SK-N-DZ (cell line): ENCODE measurements at regions not wholly inside any gene's neighbourhood (a gene's known extent, or its start where the extent isn't known, plus 50 kb on each side); places are given as distances from the start of the nearest gene placed in this dataset.
"Not testable (repeated sequence)": the region's sequence is repeated elsewhere in the genome, so short reads cannot be mapped to it uniquely, and the experiment has no call there.

Experiments used
- DNase-seq: peaks from one replicate; pipeline ENCODE4 v3.0.0-alpha.2; 2015; ENCODE audit warnings: low spot score

DNA sequence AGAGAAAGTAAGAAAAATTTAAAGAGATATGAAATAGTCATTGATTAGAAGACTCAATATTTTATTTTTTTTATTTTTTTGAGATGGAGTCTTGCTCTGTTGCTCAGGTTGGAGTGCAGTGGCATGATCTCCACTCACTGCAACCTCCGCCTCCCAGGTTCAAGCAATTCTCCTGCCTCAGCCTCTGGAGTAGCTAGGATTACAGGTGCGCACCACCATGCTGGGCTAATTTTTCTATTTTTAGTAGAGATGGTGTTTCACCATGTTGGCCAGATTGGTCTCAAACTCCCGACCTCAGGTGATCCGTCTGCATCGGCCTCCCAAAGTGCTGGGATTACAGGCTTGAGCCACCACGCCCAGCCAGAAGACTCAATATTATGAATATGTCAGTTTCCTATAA, 672.6 kb downstream of the UQCRFS1 start:
- not testable (repeated sequence) for DNase-seq

DNA sequence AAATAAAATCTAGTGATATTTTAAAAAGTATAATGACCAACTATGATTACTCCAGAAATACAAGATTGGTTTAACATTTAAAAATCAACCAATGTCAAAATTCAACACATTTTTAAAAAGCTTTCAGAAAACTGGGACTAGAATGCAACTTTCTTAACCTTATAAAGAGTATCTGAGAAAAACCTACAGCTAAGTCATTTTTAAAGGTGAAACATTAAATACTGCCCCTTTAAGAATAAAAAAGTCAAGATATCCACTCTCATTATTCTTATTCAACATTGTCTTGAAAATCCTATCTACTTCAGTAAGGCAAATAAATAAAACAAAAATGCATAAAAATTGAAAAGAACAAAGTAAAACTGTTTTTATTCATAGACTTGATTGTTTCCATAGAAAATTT, 673.2 kb downstream of the UQCRFS1 start:
- DNase-seq, result no peak

DNA sequence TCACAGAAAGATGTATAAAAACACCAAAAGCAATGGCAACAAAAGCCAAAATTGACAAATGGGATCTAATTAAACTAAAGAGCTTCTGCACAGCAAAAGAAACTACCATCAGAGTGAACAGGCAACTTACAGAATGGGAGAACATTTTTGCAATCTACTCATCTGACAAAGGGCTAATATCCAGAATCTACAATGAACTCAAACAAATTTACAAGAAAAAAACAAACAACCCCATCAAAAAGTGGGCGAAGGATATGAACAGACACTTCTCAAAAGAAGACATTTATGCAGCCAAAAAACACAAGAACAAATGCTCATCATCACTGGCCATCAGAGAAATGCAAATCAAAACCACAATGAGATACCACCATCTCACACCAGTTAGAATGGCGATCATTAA, 674.4 kb downstream of the UQCRFS1 start:
- DNase-seq, result not testable (repeated sequence)

DNA sequence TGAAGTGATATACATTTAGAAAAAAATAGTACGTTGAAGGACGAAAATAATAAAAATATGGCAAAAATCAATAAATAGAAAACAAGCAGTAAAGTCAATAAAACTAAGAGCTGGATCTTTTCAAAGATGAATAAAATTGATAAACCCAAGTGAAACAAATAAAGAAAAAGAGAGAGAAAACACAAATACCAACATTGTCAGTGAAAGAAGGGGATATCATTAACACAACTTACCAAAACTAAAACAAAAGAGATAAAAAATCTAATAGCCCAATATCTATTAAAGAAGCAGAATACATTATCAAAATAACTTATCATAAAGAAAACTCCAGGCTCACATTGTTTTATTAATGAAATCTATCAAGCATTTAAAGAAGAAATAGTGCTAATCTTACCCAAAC, 675.1 kb downstream of the UQCRFS1 start:
- DNase-seq, result no peak

DNA sequence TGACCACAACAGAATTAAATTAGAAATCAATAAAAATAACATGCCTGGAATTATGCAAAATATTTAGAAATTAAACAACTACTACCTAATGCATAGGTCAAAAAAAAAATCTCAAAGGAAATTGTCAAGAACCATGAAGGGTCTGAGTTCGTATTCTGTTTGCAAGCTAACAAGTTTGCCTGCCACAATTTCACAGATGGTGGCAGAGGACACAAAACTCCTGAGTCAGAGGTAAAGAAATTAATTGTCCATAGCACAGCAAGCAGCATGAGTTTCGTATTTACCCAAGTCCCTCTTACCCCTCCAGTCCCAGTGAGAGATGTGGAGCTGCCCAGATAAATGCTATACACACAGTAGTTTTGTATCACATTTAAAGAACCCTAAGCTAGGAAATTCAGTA, 675.9 kb downstream of the UQCRFS1 start:
- no peak for DNase-seq

DNA sequence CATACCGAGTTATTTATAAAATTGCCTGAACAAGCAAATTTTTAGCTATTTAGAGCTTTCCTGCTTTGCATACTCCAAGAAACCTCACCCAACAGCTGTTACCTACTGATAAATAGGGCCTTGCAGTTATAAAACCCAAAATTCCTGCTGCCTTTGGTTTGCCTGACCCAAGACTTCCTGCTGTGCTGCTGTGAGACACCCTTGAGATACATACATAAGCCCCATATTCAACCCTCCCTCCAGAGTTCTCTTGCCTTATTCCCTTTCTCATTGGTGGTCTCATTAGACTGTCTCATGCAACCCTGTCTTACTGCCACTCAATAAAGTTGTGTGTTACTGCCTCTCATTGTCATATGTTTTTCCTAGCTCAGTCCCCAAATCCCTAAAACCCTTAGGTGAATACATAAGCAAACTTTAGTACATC, 677.6 kb downstream of the UQCRFS1 start:
- DNase-seq, result no peak

DNA sequence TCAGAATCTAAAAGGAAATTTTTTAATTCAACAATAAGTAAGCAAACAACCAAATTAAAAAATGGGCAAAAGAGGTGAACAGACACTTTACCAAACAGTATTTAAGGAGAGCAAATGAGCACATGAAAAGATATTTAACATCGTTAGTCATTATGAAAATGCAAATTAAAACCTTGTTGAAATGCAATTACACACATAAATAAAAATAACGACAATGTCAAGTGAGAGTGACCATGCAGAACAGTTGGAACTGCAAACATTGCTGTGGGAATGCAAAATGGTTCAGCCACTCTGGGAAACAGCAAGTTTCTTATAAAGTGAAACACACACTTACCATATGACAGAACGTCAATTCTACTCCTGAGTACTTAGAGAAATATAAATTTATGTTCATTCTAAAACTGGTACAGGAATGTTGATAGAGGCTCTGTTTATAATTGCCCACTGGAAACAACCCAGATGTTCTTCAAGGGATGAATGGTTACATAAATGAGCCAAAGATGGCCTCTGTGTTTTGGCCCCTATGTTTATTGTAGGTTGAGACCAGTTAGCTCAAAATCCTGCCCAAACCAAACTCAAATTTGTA, 678.1 kb downstream of the UQCRFS1 start:
- DNase-seq, result no peak

DNA sequence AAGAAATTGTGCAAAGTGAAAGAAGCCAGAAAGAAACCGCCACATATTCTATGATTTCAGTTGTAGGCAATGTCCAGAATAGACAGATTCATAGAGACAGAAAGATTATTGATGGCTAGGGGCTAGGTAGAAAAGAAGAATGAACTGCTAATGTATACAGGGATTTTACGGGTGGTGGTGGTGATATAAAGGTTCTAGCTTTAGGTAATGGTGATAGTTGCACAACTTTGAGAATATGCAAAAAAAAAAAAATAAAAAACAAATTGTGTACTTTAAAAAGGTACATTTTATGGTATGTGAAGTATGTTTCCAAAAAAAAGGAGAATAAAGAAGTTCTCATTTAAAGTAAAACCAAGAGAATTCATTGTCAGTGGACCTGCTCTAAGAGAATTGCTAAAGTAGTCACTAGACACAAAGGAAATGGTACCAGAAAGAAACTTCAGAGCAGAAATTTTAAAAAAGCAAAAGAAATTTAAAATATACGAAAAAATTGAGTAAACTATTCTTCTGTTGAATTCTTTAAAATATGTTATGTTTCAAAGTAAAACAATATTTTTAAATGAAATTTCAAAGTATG, 680.1 kb downstream of the UQCRFS1 start:
- DNase-seq, result no peak

DNA sequence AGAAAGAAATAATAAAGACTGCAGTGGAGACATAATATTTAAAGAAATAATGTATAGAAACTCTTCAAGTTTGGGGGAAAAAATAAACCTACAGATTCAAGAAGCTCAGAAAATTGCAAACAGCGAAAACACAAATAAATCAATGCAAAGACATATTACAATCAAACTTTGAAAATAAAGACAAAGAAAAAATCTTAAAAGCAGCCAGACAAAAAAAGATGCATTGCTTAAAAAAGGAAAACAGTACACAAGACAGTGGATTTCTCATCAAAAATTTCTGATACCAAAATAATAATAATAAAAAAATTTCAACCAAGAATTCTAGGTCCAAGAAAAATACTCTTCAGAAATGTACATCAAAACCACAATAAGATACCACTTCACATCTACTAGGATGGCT, 681.0 kb downstream of the UQCRFS1 start:
- no peak for DNase-seq

DNA sequence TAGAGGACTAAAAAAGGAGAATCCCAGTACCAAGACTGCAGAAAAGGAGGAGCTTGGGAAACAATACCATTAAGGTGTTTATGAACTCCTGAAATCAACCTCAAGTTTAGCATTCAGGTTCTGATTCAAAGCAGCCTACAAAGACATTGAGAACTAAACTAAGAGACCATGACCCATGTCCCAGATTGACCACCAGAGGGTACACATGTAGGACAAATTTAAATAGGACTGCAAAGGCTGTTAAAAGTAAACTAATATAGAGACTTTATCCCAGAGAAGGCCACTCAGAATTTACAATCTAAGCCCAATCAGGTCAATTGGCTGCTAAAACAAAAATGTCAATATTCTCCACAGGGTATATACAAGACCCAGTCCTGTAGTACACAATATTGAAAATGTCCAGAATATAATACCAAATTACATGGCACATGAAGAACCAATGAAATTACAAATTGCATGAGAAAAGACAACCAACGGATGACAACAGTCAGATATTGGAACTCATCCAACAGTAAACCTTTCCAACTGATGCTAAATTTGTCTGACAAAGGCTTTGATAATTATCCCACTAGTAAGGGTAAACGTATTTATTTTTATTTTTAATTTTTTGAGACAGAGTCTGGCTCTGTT, 682.4 kb downstream of the UQCRFS1 start:
- DNase-seq, result no peak

DNA sequence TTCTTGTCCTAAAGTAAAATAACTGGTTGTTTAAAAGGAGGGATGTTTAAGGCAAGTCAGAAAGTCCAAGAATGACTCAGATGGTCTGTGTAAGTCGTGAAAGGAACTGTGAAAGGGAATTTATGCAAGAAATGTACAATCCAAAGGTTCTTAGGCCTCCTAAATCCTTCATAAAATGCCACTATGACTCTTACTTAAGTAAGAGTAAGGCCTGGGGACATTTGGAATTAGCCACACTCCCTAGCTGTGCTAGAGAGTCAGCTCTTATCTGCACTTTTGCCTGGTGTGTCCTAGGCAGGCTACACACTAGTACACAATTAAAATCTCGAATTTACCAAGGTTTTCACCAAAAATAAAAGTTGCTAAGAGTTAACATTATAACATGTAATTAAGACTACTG, 686.9 kb downstream of the UQCRFS1 start:
- DNase-seq, result no peak

DNA sequence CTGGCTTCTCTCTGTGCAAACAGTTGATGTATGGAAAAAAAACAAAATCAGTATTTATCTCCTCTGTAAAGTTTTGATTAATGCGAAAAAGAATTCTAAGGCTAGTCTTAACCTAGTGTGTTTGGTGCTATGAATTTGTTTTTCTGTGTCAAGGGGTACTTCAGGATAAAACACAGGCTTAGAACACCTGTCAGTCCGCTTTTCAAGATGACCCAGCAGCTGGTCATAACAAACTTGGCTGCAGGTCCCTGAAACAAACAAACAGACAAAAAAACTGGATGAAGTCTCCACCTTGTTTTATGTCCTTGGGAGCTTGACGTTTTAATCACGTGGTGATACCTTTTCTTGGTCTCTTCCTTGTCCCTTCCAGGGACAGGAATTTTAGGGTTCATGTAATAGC, 689.3 kb downstream of the UQCRFS1 start:
- DNase-seq, result no peak

DNA sequence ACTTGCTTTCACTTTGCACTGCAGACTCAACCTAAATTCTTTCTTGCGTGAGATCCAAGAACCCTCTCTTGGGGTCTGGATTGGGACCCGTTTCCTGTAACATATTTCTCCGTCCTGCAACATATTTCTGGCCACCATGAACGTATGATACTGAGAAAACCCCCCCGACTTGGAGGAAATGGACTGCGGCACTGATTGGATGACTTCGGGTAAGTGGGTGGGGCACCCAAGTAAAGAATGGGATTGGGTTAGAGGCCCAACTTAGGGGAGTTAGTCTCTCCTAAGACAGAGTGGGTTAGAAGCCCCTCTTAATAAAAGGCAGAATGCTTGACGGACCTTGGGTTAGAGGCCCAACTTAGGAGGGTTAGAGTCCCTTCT, 690.4 kb downstream of the UQCRFS1 start:
- no peak for DNase-seq

DNA sequence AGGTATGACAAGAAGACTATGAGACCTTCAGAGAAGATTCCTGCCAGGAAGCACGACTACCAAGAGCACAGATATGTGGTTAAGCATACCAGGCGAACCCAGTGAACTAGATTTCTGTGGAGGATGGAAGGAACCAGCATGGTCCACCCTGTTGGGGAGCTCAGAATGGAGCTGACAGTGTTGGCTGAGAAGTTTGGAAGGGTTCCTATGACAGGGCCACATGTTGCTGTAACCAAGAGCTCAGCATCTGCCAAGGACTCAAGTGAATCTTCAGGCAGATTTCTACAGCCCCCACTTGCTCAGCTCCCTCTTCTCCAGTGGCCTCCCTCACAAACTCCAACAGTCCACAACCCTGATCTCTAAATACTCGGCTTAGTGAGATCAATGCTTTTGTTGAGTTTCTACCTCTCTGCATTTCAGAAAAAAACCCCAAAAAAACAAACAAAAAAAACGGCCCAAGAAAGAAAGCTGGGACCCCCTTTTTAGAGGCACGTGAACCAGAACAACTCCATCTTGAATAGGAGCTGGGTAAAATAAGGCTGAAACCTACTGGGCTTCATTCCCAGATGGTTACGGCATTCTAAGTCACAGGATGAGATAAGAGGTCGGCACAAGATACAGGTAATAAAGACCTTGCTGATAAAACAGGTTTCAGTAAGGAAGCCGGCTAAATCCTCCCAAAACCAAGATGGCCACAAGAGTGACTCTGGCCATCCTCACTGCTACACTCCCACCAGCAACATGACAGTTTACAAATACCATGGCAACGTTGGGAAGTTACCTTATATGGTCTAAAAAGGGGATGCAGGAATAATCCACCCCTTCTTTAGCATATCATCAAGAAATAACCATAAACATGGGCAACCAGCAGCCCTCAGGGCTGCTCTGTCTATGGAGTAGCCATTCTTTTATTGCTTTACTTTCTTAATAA, 691.1 kb downstream of the UQCRFS1 start:
- no peak for DNase-seq

DNA sequence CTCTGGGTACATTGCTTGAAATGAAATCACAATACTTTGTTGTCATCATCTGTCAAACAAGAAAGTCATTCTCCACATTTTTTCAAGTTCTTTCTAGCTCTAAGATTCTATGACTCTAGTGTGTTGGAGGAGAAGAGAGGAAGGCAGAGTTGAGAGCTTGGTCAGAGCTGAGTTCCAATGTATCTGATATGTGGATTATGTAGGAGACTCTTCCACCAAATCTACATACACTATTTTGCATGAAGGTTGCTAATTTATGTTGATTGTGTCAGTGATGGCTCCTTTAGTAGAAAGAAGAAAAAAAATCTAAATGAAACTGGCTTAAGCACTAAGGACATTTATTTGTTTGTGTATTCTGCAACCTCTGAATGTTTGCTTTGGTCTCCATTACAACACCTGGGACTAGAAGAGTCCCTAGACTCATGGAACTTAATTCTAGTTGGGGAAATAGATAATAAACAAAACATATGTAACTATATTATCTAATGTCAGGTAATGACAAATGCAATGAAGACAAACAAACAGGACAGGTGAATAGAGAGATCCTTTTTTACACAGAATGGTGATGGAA, 691.9 kb downstream of the UQCRFS1 start:
- no peak for DNase-seq

DNA sequence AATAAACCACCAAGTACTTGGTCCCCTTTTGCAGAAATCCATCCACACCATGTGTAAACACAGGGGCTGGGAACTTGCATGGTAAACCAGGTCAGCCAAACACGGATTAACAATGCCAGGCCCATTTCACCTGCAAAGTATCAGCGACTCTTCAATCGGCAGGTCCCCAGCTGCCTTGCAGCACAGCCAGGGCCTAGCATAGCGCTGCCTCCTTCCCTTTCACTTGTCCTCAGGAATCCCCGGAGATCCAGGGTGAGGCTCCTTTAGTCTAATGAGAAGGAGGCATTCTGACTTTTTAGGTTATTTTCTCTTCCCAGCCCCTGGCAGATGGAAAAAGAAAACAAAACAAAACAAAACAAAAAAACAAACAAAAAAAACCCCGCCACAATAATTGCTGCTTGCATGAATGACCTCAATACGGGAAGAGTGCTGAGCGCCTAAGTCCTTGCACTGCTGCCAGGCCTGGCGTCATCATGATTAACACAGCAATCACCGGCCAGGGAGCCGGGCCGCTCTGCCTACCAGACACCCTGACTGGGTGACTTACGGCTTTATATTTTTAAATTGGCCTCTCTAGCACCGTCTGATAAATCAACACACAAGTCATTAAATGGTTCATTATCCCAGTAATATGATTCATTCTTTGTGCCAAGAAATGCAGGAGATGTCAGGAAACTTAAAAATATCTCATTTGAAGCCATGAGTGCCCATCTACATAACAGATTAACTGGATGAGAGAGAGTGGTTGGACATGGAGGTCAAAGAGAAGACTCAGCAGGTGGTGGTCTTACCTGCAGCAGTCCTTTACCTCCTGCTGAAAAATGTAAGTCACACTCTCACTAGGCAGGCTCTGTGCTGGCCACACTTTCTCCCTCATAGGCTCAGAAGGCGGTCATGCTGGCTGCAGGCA, 692.7 kb downstream of the UQCRFS1 start:
- no peak for DNase-seq

DNA sequence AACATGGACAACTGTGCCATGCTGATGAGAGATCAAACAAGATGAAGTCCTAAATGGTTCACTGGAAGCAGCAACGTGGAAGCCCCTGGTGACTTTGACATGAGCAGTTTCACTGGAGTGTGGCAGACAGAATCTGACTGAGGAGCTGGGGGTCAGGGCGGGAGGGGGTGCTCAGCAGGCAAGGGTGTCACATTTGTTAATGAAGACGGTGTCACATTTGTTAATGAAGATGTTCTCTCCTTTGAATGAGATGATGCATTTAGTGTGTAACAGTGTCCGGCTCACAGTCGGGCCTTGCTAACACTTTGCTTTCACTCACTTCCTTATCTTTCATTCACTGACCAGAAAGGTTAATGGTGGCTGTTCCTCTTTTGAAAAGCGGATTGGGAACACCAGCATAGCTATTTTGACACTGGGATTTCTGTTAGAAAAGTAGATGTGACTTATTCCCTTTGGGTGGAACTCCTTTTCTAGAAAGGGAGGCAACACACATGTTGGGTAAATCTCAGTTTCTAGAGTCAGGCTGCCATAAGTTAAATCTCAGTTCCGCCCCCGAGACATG, 693.7 kb downstream of the UQCRFS1 start:
- DNase-seq, result no peak

DNA sequence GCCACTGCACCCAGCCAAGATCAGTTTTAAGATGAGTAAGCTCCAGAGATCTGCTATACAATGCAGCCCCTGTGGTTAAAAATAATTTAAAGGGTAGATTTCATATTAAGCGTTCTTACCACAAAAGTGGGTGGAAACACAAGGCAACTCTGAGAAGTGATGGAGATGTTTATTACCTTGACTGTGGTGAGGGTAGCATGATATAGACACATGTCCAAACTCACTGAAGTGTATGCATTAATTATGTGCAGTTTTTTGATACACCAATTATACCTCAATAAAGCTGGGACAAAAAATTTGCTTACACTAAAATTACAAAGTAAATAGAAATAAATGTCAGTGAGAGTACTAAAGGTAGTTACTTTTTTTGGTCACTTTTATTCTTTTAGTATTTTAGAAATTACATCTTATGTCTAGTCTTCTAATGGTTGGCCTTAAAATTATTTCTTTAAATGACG, 696.5 kb downstream of the UQCRFS1 start:
- DNase-seq, result no peak

DNA sequence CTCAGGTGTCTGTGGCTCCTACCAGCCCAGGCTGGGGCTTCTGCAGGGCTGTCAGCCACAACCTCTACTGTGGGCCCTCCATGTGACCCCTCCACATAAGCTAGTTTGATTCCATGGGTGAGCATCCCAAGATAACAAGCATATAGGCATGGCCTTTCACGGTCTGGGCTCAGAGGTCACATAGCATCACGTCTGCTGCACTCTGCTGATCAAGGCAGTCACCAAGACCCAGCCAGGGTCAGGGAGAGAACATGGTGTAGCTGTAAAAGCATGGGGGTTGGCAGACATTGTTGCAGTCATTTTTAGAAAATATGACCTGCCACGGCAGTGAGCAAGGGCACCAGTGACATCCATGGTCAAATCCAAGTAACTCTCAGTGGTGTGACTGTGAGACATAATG, 698.8 kb downstream of the UQCRFS1 start:
- DNase-seq, result no peak

DNA sequence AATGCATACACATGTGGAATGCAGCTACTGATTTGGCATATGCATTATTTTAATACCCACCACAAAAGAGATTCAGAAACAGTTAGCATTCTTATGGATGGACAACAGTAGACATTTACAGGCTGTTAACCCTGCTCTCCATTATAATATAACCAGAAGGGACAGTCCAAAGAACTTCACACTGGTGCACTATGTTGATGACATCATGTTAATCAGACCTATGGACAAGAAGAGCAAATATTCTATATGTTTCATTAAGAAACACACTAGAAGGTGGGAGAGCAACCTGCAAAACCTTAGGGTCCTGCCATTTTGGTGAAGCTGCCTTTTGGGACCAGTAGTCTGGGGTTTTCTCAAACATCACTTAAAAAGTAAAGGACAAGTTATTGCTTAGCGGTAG, 701.3 kb downstream of the UQCRFS1 start:
- no peak for DNase-seq
